Chondrocyte (in vitro differentiated cells): ENCODE measurements at regions not wholly inside any gene's neighbourhood (a gene's known extent, or its start where the extent isn't known, plus 50 kb on each side); places are given as distances from the start of the nearest gene placed in this dataset.
"Not testable (repeated sequence)": the region's sequence is repeated elsewhere in the genome, so short reads cannot be mapped to it uniquely, and the experiment has no call there.

Source experiments
- DNase-seq: peaks from one replicate; pipeline ENCODE4 v3.0.0; 2021; ENCODE audit warnings: mixed read lengths, low spot score
- H3K27ac Mint-ChIP-seq: one replicate; pipeline ENCODE4 v1.8.0; 2021; ENCODE audit warnings: mild to moderate bottlenecking, moderate library complexity, mixed read lengths; ENCODE audit not compliant: unreplicated experiment
- H3K27me3 Mint-ChIP-seq: 2 replicates; pipeline ENCODE4 v1.8.0; 2021; ENCODE audit warnings: low read depth, mixed read lengths
- H3K36me3 Mint-ChIP-seq: 2 replicates; pipeline ENCODE4 v1.8.0; 2021; ENCODE audit warnings: low read depth, mixed read lengths
- H3K4me1 Mint-ChIP-seq: 2 replicates; pipeline ENCODE4 v1.8.0; 2021; ENCODE audit warnings: low read depth, mild to moderate bottlenecking, mixed read lengths
- H3K4me3 Mint-ChIP-seq: one replicate; pipeline ENCODE4 v1.8.0; 2021; ENCODE audit warnings: mild to moderate bottlenecking, moderate library complexity, mixed read lengths; ENCODE audit not compliant: unreplicated experiment
- H3K9me3 Mint-ChIP-seq: 2 replicates; pipeline ENCODE4 v1.8.0; 2021; ENCODE audit warnings: low read depth, mixed read lengths
- CTCF ChIP-seq: fragments of 200-600 bp; sonication (generic); IDR thresholded peaks from 2 replicates; pipeline ENCODE4 v1.5.0; 2021; ENCODE audit warnings: antibody characterized with exemption, mild to moderate bottlenecking, moderate library complexity

DNA sequence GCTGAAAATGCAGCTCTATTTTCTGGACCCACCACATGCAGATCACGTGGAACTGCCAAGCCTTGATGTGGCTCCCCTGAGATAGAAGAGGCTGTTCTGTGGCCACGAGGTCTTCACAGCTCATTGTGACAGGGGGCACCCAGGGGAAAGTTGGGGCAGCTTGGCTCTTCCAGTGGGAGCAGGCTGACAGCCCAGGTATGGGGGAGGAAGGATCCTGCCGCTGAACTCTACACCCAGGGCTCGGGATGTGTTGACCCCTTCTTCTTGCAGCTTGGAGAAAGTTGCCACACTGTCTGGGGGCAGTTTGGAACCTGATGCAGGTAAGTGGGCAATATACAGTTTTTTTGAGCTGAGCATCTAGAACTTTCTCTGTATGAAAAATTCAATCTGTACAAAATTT, 133.6 kb upstream of the PITX1 start:
- H3K4me3 Mint-ChIP-seq: no peak overlapping the region
- peaks cover 82% of the 10 kb centered on the region for H3K27me3 Mint-ChIP-seq

GRCh38 chr5:135164873-135165614, 131.0 kb upstream of the PITX1 start:
- H3K4me3 Mint-ChIP-seq, H3K27ac Mint-ChIP-seq, H3K36me3 Mint-ChIP-seq, H3K4me1 Mint-ChIP-seq, H3K9me3 Mint-ChIP-seq, DNase-seq: not testable (repeated sequence)
- peaks cover 68% of the 10 kb centered on the region for H3K27me3 Mint-ChIP-seq

More for the DNA sequence above, 133.6 kb upstream of the PITX1 start:
- no peak for DNase-seq
- Mint-ChIP-seq H3K27ac (no peak overlapping the region), H3K9me3 (no peaks in the 10 kb centered on the region), H3K36me3 (peaks cover 2% of the 10 kb centered on the region), H3K4me1 (no peaks in the 10 kb centered on the region)
- no peak for TF ChIP-seq CTCF

- Mint-ChIP-seq H3K4me3 (no peak overlapping the region), H3K36me3 (peaks cover 1% of the 10 kb centered on the region), H3K4me1 (no peaks in the 10 kb centered on the region), H3K27me3 (peaks cover 73% of the 10 kb centered on the region), H3K9me3 (peaks cover 16% of the 10 kb centered on the region), H3K27ac (no peak overlapping the region)
- DNase-seq: no peak
- no peak for TF ChIP-seq CTCF
These were observed 129.9 kb upstream of the PITX1 start for GRCh38 chr5:135163964-135164363.

DNA sequence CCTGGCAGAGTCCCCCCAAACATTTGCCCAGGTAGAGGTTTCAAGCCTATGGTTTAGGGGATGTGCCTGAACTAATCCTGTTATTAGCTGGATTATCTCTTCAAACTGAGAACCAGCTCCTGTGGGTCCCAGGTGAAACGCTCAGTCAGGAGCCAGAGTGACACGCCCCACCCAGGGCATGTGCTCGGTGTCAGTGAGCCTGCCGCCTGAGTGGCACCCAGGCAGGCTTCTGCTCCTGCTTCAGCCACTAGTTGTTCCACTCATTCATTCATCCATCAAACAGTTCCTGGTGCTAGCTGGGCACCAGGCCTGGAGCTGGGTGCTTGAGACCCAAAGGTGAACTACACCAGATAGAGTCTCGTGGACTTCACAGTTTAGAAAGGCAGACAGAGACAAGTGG, 129.4 kb upstream of the PITX1 start:
- Mint-ChIP-seq H3K4me3 (no peak overlapping the region), H3K36me3 (peaks cover 1% of the 10 kb centered on the region), H3K27ac (no peak overlapping the region), H3K9me3 (peaks cover 22% of the 10 kb centered on the region), H3K4me1 (no peaks in the 10 kb centered on the region), H3K27me3 (peaks cover 71% of the 10 kb centered on the region)
- no peak for TF ChIP-seq CTCF
- DNase-seq: no peak

DNA sequence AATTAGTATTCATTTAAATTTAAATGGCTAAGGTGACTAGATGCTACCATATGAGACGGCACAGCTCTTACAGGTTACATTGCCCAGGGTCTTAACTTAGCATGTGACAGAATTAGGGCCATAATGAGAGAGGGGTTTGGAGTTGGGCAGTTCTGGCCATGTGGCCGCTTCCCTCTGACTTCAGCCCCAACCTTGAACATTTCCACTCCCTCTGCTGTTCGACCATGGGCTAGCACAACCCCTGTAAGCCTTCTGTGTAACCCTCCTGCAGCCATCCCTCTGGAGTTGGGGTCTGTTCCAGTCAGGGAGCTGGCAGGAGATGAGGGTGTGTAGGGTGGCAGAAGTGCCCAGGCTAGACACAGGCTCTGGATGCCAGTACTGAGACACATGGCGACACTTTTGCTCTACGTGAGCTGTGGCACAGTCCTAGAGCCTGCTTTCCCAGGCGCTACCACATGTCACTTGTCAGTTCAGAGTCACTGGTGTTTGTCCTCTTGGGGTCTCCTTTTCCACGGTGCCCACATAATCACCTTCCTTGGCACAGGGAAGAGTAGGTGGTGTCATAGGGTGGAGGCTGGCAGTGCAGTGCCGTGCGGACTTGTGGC, 128.7 kb upstream of the PITX1 start:
- no peak overlapping the region for H3K4me3 Mint-ChIP-seq
- H3K27me3 Mint-ChIP-seq: peaks cover 65% of the 10 kb centered on the region
- H3K27ac Mint-ChIP-seq: no peak overlapping the region
- no peak for TF ChIP-seq CTCF
- H3K4me1 Mint-ChIP-seq: no peaks in the 10 kb centered on the region
- peaks cover 27% of the 10 kb centered on the region for H3K9me3 Mint-ChIP-seq
- peaks cover 3% of the 10 kb centered on the region for H3K36me3 Mint-ChIP-seq
- no peak for DNase-seq

DNA sequence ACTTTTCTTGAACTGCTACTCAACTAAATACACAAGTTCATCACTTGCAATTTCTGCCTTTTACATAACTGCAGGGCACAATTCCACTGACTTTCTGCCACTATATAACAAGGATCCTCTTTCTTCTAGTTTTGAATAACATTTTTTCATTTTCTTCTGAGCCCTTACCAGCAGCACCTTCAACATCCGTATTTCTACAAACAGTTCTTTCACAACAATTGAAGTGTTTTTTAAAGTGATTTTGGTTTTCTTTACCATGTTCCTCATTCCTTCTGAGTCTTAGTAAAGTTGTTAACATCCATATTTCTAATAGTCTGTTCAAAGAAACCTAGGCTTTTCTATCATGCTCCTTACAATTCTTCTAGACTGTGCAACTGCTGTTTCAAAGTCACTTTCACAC, 127.2 kb upstream of the PITX1 start:
- Mint-ChIP-seq H3K36me3 (peaks cover 3% of the 10 kb centered on the region), H3K27ac (no peak overlapping the region), H3K27me3 (peaks cover 52% of the 10 kb centered on the region), H3K4me1 (no peaks in the 10 kb centered on the region), H3K9me3 (peaks cover 29% of the 10 kb centered on the region), H3K4me3 (no peak overlapping the region)
- DNase-seq: no peak
- no peak for TF ChIP-seq CTCF
